Stimulated activated effector memory CD8-positive, alpha-beta T cell treated with anti-CD3 and anti-CD28 coated beads, Interleukin-12 subunit alpha, Interleukin-12 subunit beta, amount 100 ng/mL, for 72 hours (primary cell): ENCODE measurements at regions not wholly inside any gene's neighbourhood (a gene's known extent, or its start where the extent isn't known, plus 50 kb on each side); places are given as distances from the start of the nearest gene placed in this dataset.

Source experiments
- ATAC-seq: fragments of 150-1000 bp; cut with Tn5 transposase; 2 replicates; pipeline ENCODE4 v1.10.0; 2021
- DNase-seq, 2 donors: peaks; one replicate each; pipeline ENCODE4 v3.0.0; 2021 to 2022; ENCODE audit warnings: low spot score in 2 of 2
- H3K27ac Mint-ChIP-seq: one replicate; pipeline ENCODE4 v1.8.0; 2022; ENCODE audit warnings: mild to moderate bottlenecking, mixed read lengths
- H3K36me3 Mint-ChIP-seq: one replicate; pipeline ENCODE4 v1.8.0; 2022; ENCODE audit warnings: mild to moderate bottlenecking, mixed read lengths
- H3K4me1 Mint-ChIP-seq: one replicate; pipeline ENCODE4 v1.8.0; 2022; ENCODE audit warnings: mixed read lengths
- H3K4me3 Mint-ChIP-seq: one replicate; pipeline ENCODE4 v1.8.0; 2022; ENCODE audit warnings: mild to moderate bottlenecking, mixed read lengths
- H3K9me3 Mint-ChIP-seq: one replicate; pipeline ENCODE4 v1.8.0; 2022; ENCODE audit warnings: mixed read lengths

DNA sequence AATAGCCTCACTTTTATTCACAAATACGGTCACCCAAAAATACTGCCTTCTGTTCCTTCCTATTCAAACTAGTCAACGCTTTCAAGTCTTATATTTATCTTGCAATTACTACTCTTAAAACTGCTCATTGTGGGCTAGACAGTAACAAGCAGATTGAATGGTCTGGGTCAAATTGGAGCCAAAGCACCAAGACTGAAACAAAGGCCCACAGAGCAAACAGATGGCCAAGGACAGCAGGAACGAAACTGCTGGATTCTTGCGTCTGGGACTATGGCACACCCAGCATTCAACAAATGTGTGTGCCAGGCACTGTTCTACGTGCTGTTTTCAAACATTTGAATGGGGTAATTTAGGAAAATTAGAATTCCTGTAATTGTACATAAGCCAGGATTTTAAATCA, 250.1 kb upstream of the PSMD7 start:
- no peaks in the 10 kb centered on the region for H3K4me1 Mint-ChIP-seq
- no peak overlapping the region for H3K27ac Mint-ChIP-seq
- H3K36me3 Mint-ChIP-seq = no peaks in the 10 kb centered on the region
- ATAC-seq = no peak
- H3K4me3 Mint-ChIP-seq = no peak overlapping the region
- no peaks in the 10 kb centered on the region for H3K9me3 Mint-ChIP-seq
- DNase-seq = no peak

DNA sequence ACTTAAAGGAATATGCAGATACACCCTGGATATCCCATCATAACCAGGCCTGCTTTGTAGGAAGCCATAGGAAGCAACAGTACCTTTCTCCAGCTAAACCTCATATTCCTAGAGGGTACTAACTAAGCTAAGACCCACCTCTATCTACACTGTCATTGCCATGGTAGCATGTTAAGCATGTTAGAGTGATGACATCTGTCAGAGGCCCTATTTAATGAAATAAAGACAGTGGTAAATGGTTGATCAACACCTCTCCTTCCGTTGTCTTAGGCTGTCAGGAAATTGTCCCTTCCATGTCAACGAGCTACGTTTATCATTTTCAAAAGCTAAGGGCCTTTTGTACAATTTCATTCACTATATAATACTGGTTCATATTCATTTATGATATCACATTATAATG, 251.1 kb upstream of the PSMD7 start:
- no peaks in the 10 kb centered on the region for H3K9me3 Mint-ChIP-seq
- no peak overlapping the region for H3K4me3 Mint-ChIP-seq
- no peak overlapping the region for H3K27ac Mint-ChIP-seq
- H3K36me3 Mint-ChIP-seq = no peaks in the 10 kb centered on the region
- no peaks in the 10 kb centered on the region for H3K4me1 Mint-ChIP-seq
- DNase-seq = no peak
- no peak for ATAC-seq

- Mint-ChIP-seq H3K9me3 (no peaks in the 10 kb centered on the region), H3K27ac (no peak overlapping the region), H3K4me1 (no peaks in the 10 kb centered on the region), H3K36me3 (no peaks in the 10 kb centered on the region), H3K4me3 (no peak overlapping the region)
- no peak for ATAC-seq
- no peak for DNase-seq
Observed at GRCh38 chr16:74035816-74036215, 260.8 kb upstream of the PSMD7 start.

DNA sequence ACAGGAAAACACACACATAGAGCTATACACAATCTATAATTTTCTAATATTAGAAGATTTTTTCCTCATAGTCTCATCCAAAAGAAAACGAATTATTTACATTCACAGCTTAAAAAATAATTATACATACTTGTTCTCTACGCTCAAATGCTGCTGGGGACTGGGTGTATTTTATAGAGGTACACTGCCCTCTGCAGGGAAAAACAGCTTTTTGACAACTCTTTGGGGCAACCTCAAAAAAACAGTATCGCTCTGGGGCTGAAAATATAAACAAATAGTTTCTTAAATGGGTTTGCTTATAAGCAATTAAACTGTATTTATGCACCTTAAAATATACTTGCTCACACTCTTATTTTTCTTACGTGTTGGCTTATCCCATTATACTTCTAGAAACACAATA, 261.8 kb upstream of the PSMD7 start:
- Mint-ChIP-seq H3K36me3 (no peaks in the 10 kb centered on the region), H3K4me1 (no peaks in the 10 kb centered on the region), H3K9me3 (no peaks in the 10 kb centered on the region), H3K27ac (no peak overlapping the region), H3K4me3 (no peak overlapping the region)
- ATAC-seq (no peak), DNase-seq (no peak)

DNA sequence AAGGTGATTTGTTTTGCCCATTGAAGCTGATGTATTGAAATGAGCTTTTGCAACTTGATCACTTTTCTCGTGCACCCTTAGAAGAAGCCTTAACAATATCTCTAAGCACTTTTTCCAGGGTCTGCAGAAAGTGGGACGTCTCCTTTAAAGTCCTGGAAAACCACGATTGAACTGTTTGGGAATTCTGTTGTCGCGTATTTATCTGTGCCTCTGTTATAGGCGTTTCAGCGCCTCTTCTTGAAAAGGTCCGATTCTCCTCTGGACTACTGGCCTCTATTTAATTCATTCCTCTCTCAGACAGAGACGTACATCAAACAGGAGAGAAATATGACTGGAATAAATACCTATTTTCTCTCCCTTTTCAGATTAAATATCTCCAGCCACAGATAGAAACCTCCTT, 262.4 kb upstream of the PSMD7 start:
- Mint-ChIP-seq H3K4me1 (no peaks in the 10 kb centered on the region), H3K27ac (no peak overlapping the region), H3K9me3 (no peaks in the 10 kb centered on the region), H3K4me3 (no peak overlapping the region), H3K36me3 (no peaks in the 10 kb centered on the region)
- DNase-seq (no peak), ATAC-seq (no peak)

DNA sequence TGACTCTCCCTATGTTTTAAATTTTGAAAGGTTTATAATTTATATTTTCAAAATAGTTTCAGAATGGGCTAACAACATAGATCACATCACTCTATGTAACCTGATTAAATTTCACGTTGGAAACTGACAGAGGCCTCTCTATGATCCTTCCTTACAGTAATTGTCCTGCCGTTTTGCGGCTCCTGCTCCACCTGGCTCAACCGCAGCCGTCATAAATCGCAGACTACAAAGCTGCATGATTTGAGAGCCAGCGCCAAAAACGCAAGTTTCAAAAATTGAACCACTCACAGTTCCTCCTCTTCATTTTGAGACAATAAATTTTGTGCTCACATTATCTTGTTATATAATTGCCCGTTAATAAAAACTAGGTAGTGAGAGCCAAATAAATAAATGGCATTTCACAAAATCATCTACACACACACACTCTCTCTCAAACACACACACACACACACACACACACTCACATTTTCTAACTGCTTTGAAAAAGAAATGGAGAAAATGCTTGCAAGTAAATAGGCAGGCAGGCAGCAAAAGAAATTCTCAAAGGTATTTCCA, 263.1 kb upstream of the PSMD7 start:
- no peaks in the 10 kb centered on the region for H3K36me3 Mint-ChIP-seq
- no peak for ATAC-seq
- DNase-seq = no peak
- H3K27ac Mint-ChIP-seq = no peak overlapping the region
- H3K9me3 Mint-ChIP-seq = no peaks in the 10 kb centered on the region
- H3K4me3 Mint-ChIP-seq = no peak overlapping the region
- no peaks in the 10 kb centered on the region for H3K4me1 Mint-ChIP-seq

GRCh38 chr16:74031551-74031950, 265.1 kb upstream of the PSMD7 start:
- H3K4me3 Mint-ChIP-seq = no peak overlapping the region
- DNase-seq (no peak), ATAC-seq (no peak)
- no peak overlapping the region for H3K27ac Mint-ChIP-seq
- no peaks in the 10 kb centered on the region for H3K9me3 Mint-ChIP-seq
- no peaks in the 10 kb centered on the region for H3K36me3 Mint-ChIP-seq
- H3K4me1 Mint-ChIP-seq = no peaks in the 10 kb centered on the region

DNA sequence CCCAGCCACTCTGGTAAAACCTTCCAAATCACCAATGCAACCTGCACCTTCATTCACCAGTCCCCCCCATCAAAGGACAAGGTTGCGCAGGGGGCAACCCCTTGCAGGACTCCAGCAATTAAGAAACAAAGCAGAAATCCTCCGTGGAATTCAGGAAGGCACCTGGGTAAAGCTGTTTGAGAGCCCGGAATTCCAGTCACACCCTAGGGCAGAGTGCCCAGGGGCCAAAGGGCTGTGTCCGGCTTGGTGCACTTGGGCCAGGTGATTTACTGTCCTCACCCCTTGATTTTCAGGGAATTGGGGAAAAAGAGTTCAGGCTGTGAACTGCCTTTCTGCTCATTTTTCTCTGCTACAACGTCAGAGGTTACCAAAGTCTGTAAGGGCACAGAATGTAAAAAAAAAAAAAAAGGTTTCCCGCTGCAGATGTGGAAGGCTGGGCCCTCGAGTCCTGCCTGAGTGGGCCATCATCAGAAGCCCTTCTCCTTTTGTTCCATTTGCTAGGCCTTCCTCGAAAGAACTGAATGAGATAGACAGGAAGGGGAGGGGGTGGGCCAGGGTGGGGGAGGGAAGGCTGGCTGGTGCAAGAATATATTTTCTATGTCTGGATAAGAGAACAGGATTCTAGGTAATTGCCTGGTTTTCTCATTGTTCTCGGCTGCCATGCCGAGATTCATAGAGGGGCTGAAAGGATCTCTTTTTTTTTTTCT, 266.5 kb upstream of the PSMD7 start:
- DNase-seq = no peak
- no peak overlapping the region for H3K4me3 Mint-ChIP-seq
- no peaks in the 10 kb centered on the region for H3K9me3 Mint-ChIP-seq
- H3K27ac Mint-ChIP-seq = no peak overlapping the region
- H3K4me1 Mint-ChIP-seq = no peaks in the 10 kb centered on the region
- H3K36me3 Mint-ChIP-seq = no peaks in the 10 kb centered on the region
- no peak for ATAC-seq

- Mint-ChIP-seq H3K4me1 (no peaks in the 10 kb centered on the region), H3K36me3 (no peaks in the 10 kb centered on the region), H3K9me3 (no peaks in the 10 kb centered on the region), H3K27ac (no peak overlapping the region), H3K4me3 (no peak overlapping the region)
- DNase-seq (no peak), ATAC-seq (no peak)
Observed at GRCh38 chr16:74029115-74029792, 267.4 kb upstream of the PSMD7 start.

GRCh38 chr16:74026373-74027281, 270.0 kb upstream of the PSMD7 start:
- Mint-ChIP-seq H3K36me3 (no peaks in the 10 kb centered on the region), H3K4me3 (no peak overlapping the region), H3K4me1 (no peaks in the 10 kb centered on the region), H3K9me3 (no peaks in the 10 kb centered on the region), H3K27ac (no peak overlapping the region)
- no peak for DNase-seq
- no peak for ATAC-seq

GRCh38 chr16:74024953-74025352, 271.7 kb upstream of the PSMD7 start:
- no peaks in the 10 kb centered on the region for H3K4me1 Mint-ChIP-seq
- H3K27ac Mint-ChIP-seq = no peak overlapping the region
- no peak overlapping the region for H3K4me3 Mint-ChIP-seq
- no peak for ATAC-seq
- no peaks in the 10 kb centered on the region for H3K36me3 Mint-ChIP-seq
- no peaks in the 10 kb centered on the region for H3K9me3 Mint-ChIP-seq
- no peak for DNase-seq

- Mint-ChIP-seq H3K9me3 (no peaks in the 10 kb centered on the region), H3K4me3 (no peak overlapping the region), H3K36me3 (no peaks in the 10 kb centered on the region), H3K4me1 (no peaks in the 10 kb centered on the region), H3K27ac (no peak overlapping the region)
- DNase-seq (no peak), ATAC-seq (no peak)
Observed at GRCh38 chr16:74020095-74020670, 276.4 kb upstream of the PSMD7 start.

DNA sequence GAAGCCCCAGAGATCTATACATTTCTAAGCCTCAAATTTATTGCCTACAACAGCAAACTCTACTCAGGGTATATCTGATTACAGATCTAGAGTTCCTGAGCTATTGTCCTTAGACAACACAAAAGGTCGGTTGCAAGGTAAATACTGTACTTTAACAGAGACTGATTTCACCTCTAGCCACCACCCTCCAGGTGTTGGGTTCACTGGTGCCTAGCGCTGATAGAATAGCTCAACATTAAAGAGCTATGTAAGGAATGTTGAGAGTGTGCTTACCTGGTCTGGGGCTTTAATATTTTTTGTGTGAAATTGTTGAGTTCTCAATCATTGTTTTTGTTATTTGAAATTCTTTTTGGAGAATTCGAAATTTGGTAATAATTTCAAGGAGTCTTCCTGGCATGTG, 277.0 kb upstream of the PSMD7 start:
- ATAC-seq = no peak
- no peak overlapping the region for H3K27ac Mint-ChIP-seq
- no peak for DNase-seq
- H3K4me3 Mint-ChIP-seq = no peak overlapping the region
- H3K9me3 Mint-ChIP-seq = no peaks in the 10 kb centered on the region
- no peaks in the 10 kb centered on the region for H3K4me1 Mint-ChIP-seq
- no peaks in the 10 kb centered on the region for H3K36me3 Mint-ChIP-seq

GRCh38 chr16:74015953-74016352, 280.7 kb upstream of the PSMD7 start:
- Mint-ChIP-seq H3K9me3 (peaks cover 5% of the 10 kb centered on the region), H3K36me3 (no peaks in the 10 kb centered on the region), H3K4me3 (no peak overlapping the region), H3K4me1 (no peaks in the 10 kb centered on the region), H3K27ac (no peak overlapping the region)
- no peak for DNase-seq
- no peak for ATAC-seq

DNA sequence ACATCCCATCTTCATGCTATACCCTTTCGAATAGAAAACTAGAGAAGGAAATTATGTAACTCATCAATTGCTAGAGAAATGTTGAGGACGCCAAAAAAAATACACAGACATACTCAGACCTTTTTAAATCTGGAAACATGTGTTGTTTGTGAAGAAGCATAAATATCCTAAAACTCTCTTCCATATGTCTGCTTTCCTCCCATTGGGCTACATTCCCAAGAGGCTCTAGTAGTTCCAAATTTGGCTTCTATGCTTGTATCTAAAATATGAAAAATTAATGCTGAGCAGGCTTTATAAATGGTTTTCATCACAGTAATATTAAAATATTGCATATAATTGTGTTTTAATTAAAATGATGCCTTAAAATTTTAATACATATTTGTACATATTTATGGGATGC, 297.9 kb upstream of the PSMD7 start:
- DNase-seq (no peak), ATAC-seq (no peak)
- Mint-ChIP-seq H3K27ac (no peak overlapping the region), H3K36me3 (no peaks in the 10 kb centered on the region), H3K4me3 (no peak overlapping the region), H3K9me3 (peaks cover 3% of the 10 kb centered on the region), H3K4me1 (no peaks in the 10 kb centered on the region)
